Fibroblast of skin of right quadriceps (primary cell): ENCODE measurements at regions not wholly inside any gene's neighbourhood (a gene's known extent, or its start where the extent isn't known, plus 50 kb on each side); places are given as distances from the start of the nearest gene placed in this dataset.

Experiments
- DNase-seq: peaks from one replicate; pipeline ENCODE4 v3.0.0-alpha.2; 2013

- DNase-seq, result peak; percentile 69
Measured at GRCh38 chrX:20517565-20517964, 250.9 kb upstream of the RPS6KA3 start.

- DNase-seq, result peak; percentile 89
Measured at GRCh38 chrX:20515841-20516461, 249.2 kb upstream of the RPS6KA3 start.

GRCh38 chrX:20514358-20514757, 247.6 kb upstream of the RPS6KA3 start:
- DNase-seq, result peak; percentile 86

- peak; percentile 28 for DNase-seq
Measured at GRCh38 chrX:20513185-20513584, 246.5 kb upstream of the RPS6KA3 start.

GRCh38 chrX:20511792-20512191, 245.1 kb upstream of the RPS6KA3 start:
- no peak for DNase-seq

- DNase-seq, result no peak
Measured at GRCh38 chrX:20507901-20508620, 241.4 kb upstream of the RPS6KA3 start.

GRCh38 chrX:20506739-20507138, 240.0 kb upstream of the RPS6KA3 start:
- DNase-seq, result no peak

GRCh38 chrX:20500949-20501348, 234.2 kb upstream of the RPS6KA3 start:
- DNase-seq, result no peak

GRCh38 chrX:20500171-20500865, 233.6 kb upstream of the RPS6KA3 start:
- no peak for DNase-seq

- DNase-seq, result no peak
Measured at GRCh38 chrX:20499763-20500162, 233.1 kb upstream of the RPS6KA3 start.

GRCh38 chrX:20498851-20499635, 232.3 kb upstream of the RPS6KA3 start:
- DNase-seq, result peak; percentile 56

- DNase-seq, result no peak
Measured at GRCh38 chrX:20495575-20495974, 228.9 kb upstream of the RPS6KA3 start.

GRCh38 chrX:20488473-20488872, 221.8 kb upstream of the RPS6KA3 start:
- no peak for DNase-seq

GRCh38 chrX:20487227-20487626, 220.5 kb upstream of the RPS6KA3 start:
- peak; percentile 60 for DNase-seq

GRCh38 chrX:20481632-20482031, 214.9 kb upstream of the RPS6KA3 start:
- DNase-seq, result no peak

- no peak for DNase-seq
Measured at GRCh38 chrX:20479896-20480295, 213.2 kb upstream of the RPS6KA3 start.

- DNase-seq, result no peak
Measured at GRCh38 chrX:20479048-20479447, 212.3 kb upstream of the RPS6KA3 start.

- no peak for DNase-seq
Measured at GRCh38 chrX:20477836-20478524, 211.3 kb upstream of the RPS6KA3 start.

- DNase-seq, result no peak
Measured at GRCh38 chrX:20477219-20477618, 210.5 kb upstream of the RPS6KA3 start.

- DNase-seq, result no peak
Measured at GRCh38 chrX:20472620-20473258, 206.0 kb upstream of the RPS6KA3 start.

GRCh38 chrX:20472148-20472547, 205.4 kb upstream of the RPS6KA3 start:
- no peak for DNase-seq

GRCh38 chrX:20471483-20471882, 204.8 kb upstream of the RPS6KA3 start:
- no peak for DNase-seq
